GM18505 (cell line): ENCODE measurements at regions not wholly inside any gene's neighbourhood (a gene's known extent, or its start where the extent isn't known, plus 50 kb on each side); places are given as distances from the start of the nearest gene placed in this dataset.

ENCODE experiments used
- ATAC-seq: cut with Tn5 transposase; IDR thresholded peaks from one replicate; pipeline ENCODE4 v1.9.1; 2021; ENCODE audit not compliant: unreplicated experiment
- POLR2A ChIP-seq: IDR thresholded peaks from 4 replicates; pipeline ENCODE4 v1.6.1; 2011; ENCODE audit warnings: borderline replicate concordance; ENCODE audit not compliant: insufficient read depth, insufficient read length; ENCODE audit errors: extremely low read depth

GRCh38 chr14:99069946-99070345 lies 202.1 kb downstream of the BCL11B start:
- no peak for TF ChIP-seq POLR2A

DNA sequence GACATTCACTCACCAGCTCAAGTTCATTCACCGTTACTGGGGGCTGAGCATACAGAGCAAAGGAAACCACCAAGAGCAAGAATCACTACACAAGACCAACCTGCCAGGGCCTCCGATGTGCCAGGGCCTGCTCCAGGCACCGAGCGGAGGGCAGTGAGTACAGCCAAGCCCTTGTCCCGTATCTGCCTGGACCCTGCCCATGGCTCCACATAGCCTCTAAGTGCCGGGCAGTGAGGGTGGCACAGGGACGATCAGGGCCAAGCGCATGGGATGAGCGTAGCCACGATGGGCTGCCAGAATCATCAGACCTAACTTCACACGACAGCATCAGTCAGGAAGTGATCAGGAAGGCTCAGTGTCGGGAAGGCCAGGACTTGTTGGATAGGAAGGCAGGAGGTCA lies 199.6 kb downstream of the BCL11B start:
- TF ChIP-seq POLR2A = no peak
- ATAC-seq = no peak

More at GRCh38 chr14:99069946-99070345, 202.1 kb downstream of the BCL11B start:
- no peak for ATAC-seq

GRCh38 chr14:99072956-99073355 lies 199.0 kb downstream of the BCL11B start:
- TF ChIP-seq POLR2A = no peak
- no peak for ATAC-seq

DNA sequence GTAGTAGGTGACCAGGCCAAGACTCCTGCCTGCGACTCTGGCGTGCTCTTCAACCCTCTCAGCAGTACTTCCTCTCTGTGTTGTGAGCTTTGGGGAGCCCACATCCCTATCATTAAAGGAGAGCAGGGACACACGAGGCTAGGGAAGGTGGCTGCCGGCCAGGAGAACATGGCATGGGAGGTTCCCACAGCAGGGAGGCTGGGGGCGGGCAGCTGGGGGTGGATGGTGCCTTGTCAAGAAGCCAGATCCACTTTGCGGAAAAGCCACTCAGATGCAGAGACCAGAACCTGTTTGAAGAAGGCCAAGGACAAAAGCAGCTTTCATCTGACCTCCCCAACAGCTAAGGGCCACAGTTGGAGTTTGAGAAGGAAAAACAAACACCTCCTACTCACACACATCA lies 198.6 kb downstream of the BCL11B start:
- no peak for TF ChIP-seq POLR2A
- no peak for ATAC-seq

- no peak for ATAC-seq
- no peak for TF ChIP-seq POLR2A
Observed at GRCh38 chr14:99075061-99075460, 196.9 kb downstream of the BCL11B start.

DNA sequence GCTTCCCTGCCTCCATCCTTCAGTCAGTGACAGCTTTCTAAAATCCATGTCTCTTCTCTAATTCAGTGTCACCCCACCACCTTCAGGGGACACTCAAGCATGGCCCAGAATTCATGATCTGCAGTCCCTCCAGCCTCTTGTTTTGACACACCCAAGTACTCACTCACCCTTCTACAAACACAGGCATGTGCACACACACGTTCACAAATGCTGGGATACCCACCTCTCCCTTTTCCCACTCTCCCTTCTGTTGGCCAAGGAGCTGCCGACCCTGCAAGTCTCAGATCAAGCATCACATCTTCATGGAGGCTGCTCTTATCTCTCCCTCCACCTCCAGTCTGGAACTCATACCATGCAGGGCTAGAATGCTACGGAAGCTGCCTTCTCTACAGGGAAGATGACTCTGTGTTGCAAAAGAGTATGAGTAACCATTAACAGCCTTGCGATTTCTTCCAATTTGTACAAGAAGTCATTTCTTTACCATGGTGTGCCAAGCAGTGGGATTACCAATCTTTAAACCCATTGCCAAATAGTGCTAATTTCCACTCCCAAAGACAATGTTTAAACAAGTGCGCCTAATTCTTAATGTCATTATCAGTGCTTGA lies 196.1 kb downstream of the BCL11B start:
- TF ChIP-seq POLR2A = no peak
- ATAC-seq = no peak

DNA sequence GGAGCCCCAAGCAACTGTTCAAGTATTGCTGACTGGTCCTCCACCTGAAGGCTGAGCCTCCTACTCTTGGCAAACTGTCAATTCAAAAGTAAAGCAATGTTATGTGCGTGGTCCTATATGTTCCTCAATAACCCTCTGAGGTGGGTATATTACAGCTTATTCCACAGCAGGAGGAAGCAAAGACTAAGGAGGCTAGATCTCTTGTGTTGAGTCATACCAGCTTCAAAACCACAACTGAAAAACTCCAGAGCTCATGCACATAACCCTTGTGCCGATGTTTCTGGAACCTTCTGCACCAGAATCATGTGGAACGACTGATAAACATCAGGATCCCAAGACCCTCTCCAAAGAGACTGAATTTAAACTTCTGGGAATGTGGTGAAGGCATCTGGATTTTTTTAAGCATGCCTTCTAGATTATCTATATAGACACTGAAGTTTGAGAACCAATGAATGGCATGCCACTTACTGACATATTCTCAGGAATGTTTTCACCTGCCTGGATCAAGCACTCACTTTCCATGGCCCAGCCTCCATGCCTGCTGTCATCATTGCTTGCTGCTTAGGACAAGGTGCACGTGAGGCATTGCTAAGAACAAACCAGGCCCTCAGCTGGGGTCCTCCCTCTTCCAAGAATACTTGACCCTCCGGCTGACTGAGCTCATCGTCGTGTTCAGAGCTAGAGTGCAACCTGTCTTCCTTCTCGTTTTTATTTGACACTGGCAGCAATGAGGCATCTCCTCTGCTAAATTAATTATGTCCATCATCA lies 194.7 kb downstream of the BCL11B start:
- no peak for TF ChIP-seq POLR2A
- no peak for ATAC-seq

DNA sequence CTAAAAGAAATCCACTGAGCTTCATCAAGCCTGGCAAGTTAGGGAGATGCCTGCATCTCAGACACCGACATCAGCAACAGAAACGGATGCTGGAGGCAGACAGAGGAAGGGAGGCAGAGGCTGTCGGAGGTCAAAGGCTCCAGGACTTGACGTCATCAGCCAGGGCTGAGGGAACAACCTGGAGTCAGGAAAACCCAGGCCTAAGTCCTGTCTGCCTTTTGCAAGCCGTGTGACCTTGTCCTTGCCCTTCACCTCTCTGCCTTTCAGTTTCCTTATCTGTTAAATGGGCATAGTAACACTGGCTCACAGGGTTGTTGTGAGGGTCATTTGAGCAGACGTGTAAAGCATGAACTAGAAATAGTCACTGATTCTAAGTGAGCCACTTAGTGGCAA lies 194.2 kb downstream of the BCL11B start:
- ATAC-seq = no peak
- no peak for TF ChIP-seq POLR2A

DNA sequence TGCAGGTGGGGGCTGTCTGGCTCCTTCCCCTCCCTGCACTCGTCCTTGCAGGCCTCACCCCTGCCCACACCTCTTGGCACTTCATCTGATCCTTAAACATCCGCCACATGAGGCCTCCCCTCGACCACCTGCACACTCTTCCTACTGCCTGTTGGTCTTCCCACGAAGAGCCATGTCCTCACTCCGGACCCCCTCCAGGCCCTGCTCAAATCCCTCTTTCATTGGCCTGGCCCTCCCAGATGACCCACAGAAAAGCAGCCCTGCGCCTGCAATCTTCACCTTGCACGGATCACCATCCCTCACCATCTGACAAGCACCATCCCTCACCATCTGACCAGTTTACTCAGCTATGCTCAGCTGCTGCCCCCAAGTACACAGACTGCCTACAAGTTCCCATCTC lies 193.6 kb downstream of the BCL11B start:
- TF ChIP-seq POLR2A = no peak
- ATAC-seq = no peak

GRCh38 chr14:99079061-99079727 lies 192.8 kb downstream of the BCL11B start:
- ATAC-seq = no peak
- TF ChIP-seq POLR2A = no peak

DNA sequence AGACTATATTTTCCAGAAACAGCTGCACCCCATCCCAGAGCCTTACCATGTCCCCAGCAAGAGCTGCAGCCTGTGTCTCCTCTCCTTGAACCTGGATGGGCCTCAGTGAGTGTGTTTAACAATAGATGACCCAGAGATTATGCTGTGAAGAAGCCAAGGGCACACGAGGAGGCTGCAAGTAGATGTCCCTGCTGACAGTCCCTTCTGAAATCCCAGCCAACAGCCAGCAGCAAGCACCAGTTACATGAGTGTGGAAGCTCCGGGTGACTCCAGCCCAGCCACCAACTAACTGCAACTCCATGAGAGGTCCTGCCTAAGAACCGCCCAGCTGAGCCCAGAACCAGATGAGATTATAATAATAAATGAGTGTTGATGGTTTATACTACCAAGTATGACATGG lies 191.7 kb downstream of the BCL11B start:
- no peak for ATAC-seq

DNA sequence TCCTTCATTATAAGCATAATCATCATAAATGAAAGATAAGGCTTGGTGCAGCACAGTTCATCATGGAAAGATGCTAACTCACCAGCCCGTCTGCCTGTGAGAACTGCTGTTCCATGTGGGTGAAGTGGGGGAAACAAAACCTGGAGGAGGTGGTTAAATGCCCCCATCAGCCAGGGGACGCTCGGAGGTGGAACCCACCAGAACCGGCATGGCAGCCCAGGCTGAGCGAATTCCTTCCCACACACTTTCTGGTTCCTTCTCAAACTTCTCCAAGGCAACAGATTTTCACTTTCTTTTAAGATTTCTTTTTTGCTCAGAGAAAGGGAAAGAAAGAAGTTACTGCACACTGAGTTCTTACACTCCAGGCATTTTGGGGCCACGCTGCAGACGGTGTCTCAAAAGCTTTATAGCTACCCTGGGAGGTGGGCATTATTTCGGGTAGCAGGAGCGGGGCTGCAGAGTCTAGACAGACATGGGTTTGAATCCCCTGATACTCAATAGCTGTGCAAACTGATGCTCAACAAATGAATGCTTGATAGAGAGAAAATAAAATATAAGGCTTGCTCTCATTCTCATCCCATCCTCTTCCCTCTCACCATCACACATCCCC lies 190.7 kb downstream of the BCL11B start:
- ATAC-seq = no peak
- no peak for TF ChIP-seq POLR2A

More for the DNA sequence above, 191.7 kb downstream of the BCL11B start:
- TF ChIP-seq POLR2A = no peak

GRCh38 chr14:99081880-99082279 lies 190.1 kb downstream of the BCL11B start:
- no peak for ATAC-seq
- no peak for TF ChIP-seq POLR2A
